Coronary artery (tissue), 2 donors: ENCODE measurements at regions not wholly inside any gene's neighbourhood (a gene's known extent, or its start where the extent isn't known, plus 50 kb on each side); places are given as distances from the start of the nearest gene placed in this dataset.

Source experiments
- DNase-seq: peaks from one replicate; pipeline ENCODE4 v3.0.0-alpha.2; 2017; ENCODE audit warnings: low spot score
- H3K27ac ChIP-seq, 2 donors: fragments of 200-600 bp; sonication (generic); one replicate each; pipeline ENCODE4 v1.5.1; 2016 to 2019
- H3K4me3 ChIP-seq: fragments of 200-600 bp; sonication (generic); 2 replicates; pipeline ENCODE4 v1.5.1; 2016; ENCODE audit warnings: mild to moderate bottlenecking, moderate library complexity
- CTCF ChIP-seq: fragments of 200-600 bp; sonication (generic); IDR thresholded peaks from one replicate; pipeline ENCODE4 v1.5.1; 2019; ENCODE audit warnings: antibody characterized with exemption

DNA sequence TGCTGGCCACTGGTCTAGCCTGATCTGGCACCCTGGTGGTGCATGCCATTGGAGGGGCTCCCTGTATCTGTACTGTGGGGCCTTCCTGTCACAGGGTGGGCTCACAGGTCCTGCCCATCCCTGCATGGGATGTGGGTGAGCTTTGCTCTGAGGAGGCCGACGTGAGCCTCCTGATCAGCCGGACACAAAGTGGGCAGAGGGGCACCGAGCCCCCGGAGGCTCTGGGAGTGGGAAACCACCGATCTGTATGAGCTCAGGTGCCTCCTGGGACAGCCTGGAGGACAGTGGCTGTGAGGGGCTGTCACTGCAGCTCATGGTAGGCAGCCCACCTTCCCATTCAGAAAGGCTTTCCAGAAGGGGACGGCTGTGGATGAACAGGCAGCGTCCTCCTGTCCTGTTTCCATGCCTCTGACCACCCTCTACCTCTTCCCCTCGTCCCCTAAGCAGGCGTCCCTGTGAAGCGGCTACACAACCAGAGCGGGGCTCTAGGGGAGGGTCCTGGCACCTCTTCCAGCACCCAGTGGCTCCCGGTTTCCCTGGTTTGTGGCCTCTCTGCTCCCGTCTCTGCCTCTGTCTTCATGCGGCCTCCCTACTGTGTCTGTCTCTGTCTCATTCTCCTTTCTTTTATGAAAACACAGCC lies 112.5 kb upstream of the OTOS start:
- DNase-seq, result no peak
- TF ChIP-seq CTCF, result no peak
- H3K4me3 ChIP-seq, result no peak overlapping the region
- peak overlapping the region in 1 of 2 donors; percentile 93 for H3K27ac ChIP-seq

DNA sequence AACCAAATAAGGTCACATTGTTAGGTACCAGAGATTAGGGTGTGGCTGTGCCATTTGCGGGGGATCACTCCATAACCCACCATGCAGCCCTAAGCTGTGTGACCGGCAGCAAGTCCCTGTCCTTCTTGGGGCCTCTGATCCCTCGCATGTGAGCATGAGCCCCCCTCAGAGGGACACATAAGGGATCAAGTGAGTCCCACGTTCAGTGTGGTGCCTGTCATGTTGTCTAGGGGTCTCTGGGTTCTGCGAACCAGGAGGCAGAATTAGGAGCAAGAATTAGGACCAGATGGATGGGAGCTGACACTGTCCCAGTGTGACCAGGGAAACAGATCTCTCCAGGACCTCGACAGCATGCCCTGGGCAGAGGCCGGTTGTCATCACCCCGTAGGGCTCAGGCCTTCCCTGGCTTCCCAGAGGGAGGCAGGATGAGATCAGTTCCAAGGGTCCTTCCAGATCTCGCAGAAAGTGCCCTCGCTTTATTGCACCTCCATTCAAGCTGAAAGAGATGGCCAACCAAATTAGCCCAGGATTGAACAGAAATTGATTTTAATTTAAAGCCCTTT lies 113.2 kb upstream of the OTOS start:
- H3K27ac ChIP-seq, result peak overlapping the region in 1 of 2 donors; percentile 12
- DNase-seq, result no peak

GRCh38 chr2:240254337-240255164 lies 114.1 kb upstream of the OTOS start:
- no peak for TF ChIP-seq CTCF
- DNase-seq, result no peak
- Histone ChIP-seq H3K27ac (no peak overlapping the region), H3K4me3 (no peak overlapping the region)

More for the DNA sequence above, 113.2 kb upstream of the OTOS start:
- no peak overlapping the region for H3K4me3 ChIP-seq
- no peak for TF ChIP-seq CTCF

DNA sequence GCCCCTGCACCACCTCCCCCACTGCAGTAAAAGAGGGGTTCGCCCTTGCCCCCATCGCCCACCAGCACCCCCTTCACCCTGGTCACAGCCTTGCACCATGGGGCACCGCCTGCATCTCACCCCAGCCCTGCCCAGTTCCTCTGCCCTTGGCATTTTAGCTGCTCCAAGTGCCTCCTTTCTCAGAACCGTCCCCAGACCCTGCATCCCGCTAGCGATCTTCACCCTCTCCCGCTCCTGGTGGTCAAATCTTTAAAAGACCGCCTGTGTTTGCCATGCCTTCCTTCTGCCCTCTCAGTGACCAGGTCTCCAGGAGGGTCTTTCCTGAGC lies 114.7 kb upstream of the OTOS start:
- TF ChIP-seq CTCF, result no peak
- DNase-seq, result no peak
- Histone ChIP-seq H3K4me3 (no peak overlapping the region), H3K27ac (no peak overlapping the region)

- TF ChIP-seq CTCF, result no peak
- H3K27ac ChIP-seq, result no peak overlapping the region
- no peak for DNase-seq
- no peak overlapping the region for H3K4me3 ChIP-seq
These were observed 115.6 kb upstream of the OTOS start for GRCh38 chr2:240255811-240256703.

- no peak for DNase-seq
- no peak for TF ChIP-seq CTCF
- H3K4me3 ChIP-seq, result no peak overlapping the region
- H3K27ac ChIP-seq, result no peak overlapping the region
These were observed 116.5 kb upstream of the OTOS start for GRCh38 chr2:240256704-240257637.
